Epidermal melanocyte (primary cell): ENCODE measurements at regions not wholly inside any gene's neighbourhood (a gene's known extent, or its start where the extent isn't known, plus 50 kb on each side); places are given as distances from the start of the nearest gene placed in this dataset.
"Not testable (repeated sequence)": the region's sequence is repeated elsewhere in the genome, so short reads cannot be mapped to it uniquely, and the experiment has no call there.

ENCODE experiments used
- DNase-seq: peaks from one replicate; pipeline ENCODE4 v3.0.0; 2011; ENCODE audit warnings: low spot score; ENCODE audit not compliant: insufficient read length

- no peak for DNase-seq
Observed at GRCh38 chr2:77834360-77835002, 312.3 kb upstream of the LRRTM4 start.

GRCh38 chr2:77838441-77838840 is 316.3 kb upstream of the LRRTM4 start:
- DNase-seq = no peak

GRCh38 chr2:77839102-77839501 is 316.9 kb upstream of the LRRTM4 start:
- no peak for DNase-seq

GRCh38 chr2:77862120-77862519 is 339.9 kb upstream of the LRRTM4 start:
- DNase-seq = no peak

- no peak for DNase-seq
Observed at GRCh38 chr2:77864426-77864825, 342.2 kb upstream of the LRRTM4 start.

- no peak for DNase-seq
Observed at GRCh38 chr2:77866661-77867060, 344.5 kb upstream of the LRRTM4 start.

DNA sequence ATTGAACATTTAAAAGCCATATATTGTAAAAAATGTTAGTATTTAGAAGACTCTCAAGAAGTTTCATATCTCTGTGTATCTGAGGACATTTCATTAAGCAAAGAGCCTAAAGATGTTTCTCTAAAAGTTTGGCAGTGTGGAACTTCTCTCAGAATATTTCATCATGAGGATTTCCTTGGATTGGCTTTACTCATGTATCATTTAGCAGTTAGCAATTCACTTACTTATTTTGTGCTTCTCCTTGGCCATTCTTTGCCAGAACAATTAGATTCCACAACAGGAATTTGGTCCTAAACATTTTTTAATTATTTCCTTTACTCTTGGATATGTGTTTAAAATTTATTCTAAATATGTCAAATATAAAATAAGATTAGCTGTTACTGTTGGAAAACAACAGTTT is 345.0 kb upstream of the LRRTM4 start:
- DNase-seq = no peak

DNA sequence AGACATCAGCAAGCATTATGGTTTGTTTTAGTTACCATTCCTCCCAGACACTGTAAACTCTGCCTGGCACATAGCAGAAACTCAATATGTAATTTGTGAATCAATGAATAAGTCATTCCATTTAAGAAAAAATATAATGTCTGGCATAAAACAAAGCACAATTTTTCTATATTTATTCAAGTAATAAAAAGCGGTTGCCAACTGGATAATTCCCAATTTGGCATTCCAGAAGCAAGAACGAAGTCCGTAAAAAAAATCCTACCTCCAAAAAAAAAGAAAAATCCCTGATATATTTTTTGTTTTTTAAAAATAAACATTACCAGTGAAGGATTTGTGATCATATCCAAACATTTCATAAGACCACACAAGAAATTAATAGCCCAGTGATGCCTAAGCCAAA is 351.3 kb upstream of the LRRTM4 start:
- DNase-seq = no peak

GRCh38 chr2:77900211-77900610 is 378.0 kb upstream of the LRRTM4 start:
- not testable (repeated sequence) for DNase-seq

DNA sequence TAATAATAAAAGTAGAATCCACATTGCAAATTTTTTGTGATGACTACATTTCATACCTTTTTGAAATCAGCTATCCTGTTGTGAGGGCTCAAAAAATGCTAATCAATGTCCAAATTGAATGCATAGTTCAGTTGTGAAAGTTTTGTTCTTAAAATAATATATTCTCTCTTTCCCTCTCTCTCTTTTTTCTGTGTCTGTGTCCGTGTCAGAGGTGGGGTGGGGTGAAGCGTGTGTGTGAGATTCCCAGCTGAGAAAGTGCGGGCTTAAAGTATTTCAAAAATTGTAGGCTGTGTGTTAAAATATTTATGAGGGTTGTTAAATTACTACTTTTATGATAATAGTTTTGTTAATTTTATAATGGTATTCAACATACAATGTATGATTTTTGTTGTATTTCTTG is 388.0 kb upstream of the LRRTM4 start:
- no peak for DNase-seq

DNA sequence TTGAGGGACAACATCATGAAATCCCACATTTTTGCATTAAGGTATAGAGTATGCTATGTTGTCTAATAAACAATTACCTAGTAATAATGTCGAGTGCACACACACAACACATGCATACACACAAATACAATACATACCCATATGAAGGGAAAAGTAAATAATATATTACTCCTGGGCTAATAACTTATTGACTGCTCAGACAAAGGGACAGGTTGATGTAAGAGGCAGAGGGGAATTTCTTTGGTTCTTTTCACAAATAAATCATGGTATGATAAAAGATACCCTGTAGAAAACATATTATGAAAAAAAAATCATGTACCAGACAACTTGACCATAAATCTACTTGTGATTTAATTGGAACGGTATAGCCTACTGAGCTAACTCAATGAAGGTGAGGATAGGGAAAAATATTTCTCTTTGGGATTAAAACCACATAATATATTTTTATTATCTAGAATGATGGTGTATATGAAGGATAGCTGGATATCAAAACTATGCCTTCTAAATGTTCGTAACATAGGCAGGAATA is 398.7 kb upstream of the LRRTM4 start:
- no peak for DNase-seq

GRCh38 chr2:77922567-77922966 is 400.4 kb upstream of the LRRTM4 start:
- no peak for DNase-seq

- no peak for DNase-seq
Observed at GRCh38 chr2:77937366-77937765, 415.2 kb upstream of the LRRTM4 start.

- DNase-seq = no peak
Observed at GRCh38 chr2:77938462-77938861, 416.3 kb upstream of the LRRTM4 start.

- no peak for DNase-seq
Observed at GRCh38 chr2:77939370-77939769, 417.2 kb upstream of the LRRTM4 start.

GRCh38 chr2:77939801-77940200 is 417.6 kb upstream of the LRRTM4 start:
- no peak for DNase-seq

- DNase-seq = no peak
Observed at GRCh38 chr2:77954931-77955330, 432.8 kb upstream of the LRRTM4 start.

DNA sequence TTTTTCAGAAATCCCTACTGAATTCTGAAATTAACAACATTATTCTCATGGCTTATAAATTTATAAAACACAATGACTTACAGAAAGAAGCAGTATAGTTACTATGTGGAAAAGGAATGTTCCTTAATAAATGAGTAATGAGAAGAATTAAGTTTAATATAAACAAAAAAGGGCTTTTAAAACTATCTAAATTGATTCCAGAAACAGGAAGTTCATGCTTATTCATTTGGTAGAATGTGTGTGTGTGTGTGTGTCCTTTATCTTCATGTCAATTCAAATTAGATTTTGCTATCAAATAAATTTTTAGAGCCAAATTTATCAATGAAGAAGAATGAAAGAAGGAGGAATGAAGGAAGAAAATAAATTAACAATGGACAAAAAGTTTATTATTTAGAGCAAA is 440.8 kb upstream of the LRRTM4 start:
- DNase-seq = no peak

- DNase-seq = no peak
Observed at GRCh38 chr2:77977471-77978063, 455.4 kb upstream of the LRRTM4 start.

- DNase-seq = no peak
Observed at GRCh38 chr2:77995161-77995560, 473.0 kb upstream of the LRRTM4 start.

DNA sequence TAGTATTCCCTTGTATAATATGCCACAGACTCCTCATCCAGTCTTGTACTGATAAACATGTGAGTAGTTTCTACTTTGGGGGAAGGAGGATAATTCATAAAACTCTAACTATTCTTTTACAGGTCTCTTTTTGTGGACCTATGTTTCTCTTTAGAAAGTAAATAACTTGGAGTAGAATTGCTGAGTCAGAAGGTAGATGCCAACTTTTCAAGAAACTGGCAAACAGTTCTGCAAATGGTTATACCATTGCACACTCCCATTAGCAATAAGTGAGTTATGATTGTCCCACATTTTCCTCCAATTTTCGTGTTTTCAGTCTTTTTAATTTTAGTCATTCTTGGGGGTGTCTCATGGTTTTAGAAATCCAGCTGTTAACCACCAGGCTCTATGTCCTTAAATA is 477.2 kb upstream of the LRRTM4 start:
- no peak for DNase-seq

DNA sequence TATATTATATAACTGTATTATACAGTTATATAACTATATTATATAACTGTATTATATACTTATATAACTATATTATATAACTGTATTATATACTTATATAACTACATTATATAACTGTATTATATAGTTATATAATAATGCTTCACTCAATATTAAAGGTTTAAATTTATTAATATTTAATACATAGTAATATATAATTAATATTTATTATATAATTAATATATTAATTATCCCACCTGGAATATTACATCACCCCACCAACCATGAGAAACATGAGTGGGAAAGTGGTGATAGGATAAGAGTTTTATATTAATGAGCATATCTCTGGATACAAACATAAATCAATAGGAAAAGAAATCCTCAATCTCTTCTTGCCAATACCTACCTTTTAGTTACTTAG is 487.1 kb upstream of the LRRTM4 start:
- DNase-seq = no peak

DNA sequence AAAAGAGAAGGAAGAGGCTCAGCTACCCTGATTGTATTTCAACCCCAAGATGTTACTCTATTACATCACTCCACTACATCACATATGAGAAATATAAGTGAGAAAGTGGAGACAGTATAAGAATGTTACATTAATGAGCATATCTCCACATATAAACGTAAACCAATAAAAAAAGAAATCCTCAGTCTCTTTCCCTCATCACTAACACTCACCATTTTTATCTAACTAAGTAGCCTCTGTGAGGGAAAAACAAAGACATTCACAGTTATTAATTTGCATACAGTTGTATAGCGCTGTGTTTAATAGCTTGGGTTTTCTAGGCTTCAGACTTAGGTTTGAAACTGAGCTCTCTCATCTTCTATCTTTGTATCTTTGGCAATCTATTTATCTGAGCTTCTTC is 489.1 kb upstream of the LRRTM4 start:
- DNase-seq = no peak
